ENCODE measurements at regions not wholly inside any gene's neighbourhood (a gene's known extent, or its start where the extent isn't known, plus 50 kb on each side); places are given as distances from the start of the nearest gene placed in this dataset.

GRCh38 chr11:95556011-95556341 lies 233.6 kb downstream of the FAM76B start:
- TF ChIP-seq, protein P1, sequence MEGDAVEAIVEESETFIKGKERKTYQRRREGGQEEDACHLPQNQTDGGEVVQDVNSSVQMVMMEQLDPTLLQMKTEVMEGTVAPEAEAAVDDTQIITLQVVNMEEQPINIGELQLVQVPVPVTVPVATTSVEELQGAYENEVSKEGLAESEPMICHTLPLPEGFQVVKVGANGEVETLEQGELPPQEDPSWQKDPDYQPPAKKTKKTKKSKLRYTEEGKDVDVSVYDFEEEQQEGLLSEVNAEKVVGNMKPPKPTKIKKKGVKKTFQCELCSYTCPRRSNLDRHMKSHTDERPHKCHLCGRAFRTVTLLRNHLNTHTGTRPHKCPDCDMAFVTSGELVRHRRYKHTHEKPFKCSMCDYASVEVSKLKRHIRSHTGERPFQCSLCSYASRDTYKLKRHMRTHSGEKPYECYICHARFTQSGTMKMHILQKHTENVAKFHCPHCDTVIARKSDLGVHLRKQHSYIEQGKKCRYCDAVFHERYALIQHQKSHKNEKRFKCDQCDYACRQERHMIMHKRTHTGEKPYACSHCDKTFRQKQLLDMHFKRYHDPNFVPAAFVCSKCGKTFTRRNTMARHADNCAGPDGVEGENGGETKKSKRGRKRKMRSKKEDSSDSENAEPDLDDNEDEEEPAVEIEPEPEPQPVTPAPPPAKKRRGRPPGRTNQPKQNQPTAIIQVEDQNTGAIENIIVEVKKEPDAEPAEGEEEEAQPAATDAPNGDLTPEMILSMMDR (IDR thresholded peaks at IDR 0.05), result no peak
- TF ChIP-seq POLR2A (IDR thresholded peaks at IDR 0.05), result no peak

All from right lobe of liver (tissue), 4 donors.